ENCODE measurements at regions not wholly inside any gene's neighbourhood (a gene's known extent, or its start where the extent isn't known, plus 50 kb on each side); places are given as distances from the start of the nearest gene placed in this dataset.

GRCh38 chr9:91160599-91161464 lies 200.9 kb downstream of the AUH start:
- DNase-seq: peak in 1 of 14 donors; percentile 42

- DNase-seq: no peak
Measured at GRCh38 chr9:91161465-91162300, 200.0 kb downstream of the AUH start.

GRCh38 chr9:91162311-91162710 lies 199.4 kb downstream of the AUH start:
- no peak for DNase-seq

- peak in 10 of 14 donors; percentile 11 to 75 (median 58) for DNase-seq
Measured at GRCh38 chr9:91162784-91163443, 198.8 kb downstream of the AUH start.

GRCh38 chr9:91163444-91163772 lies 198.3 kb downstream of the AUH start:
- DNase-seq: peak in 2 of 14 donors; percentile 64 to 74

GRCh38 chr9:91163773-91164471 lies 197.8 kb downstream of the AUH start:
- DNase-seq: peak in 3 of 14 donors; percentile 23 to 51 (median 42)

Data from C1 segment of cervical spinal cord (tissue), 14 donors.